Activated CD8-positive, alpha-beta memory T cell treated with anti-CD3 and anti-CD28 coated beads, Interleukin-2, amount 50 U/mL, for 24 hours (primary cell): ENCODE measurements at regions not wholly inside any gene's neighbourhood (a gene's known extent, or its start where the extent isn't known, plus 50 kb on each side); places are given as distances from the start of the nearest gene placed in this dataset.

Experiments
- DNase-seq: peaks from one replicate; pipeline ENCODE4 v3.0.0-alpha.2; 2020; ENCODE audit errors: extremely low read depth

- DNase-seq: no peak
These were observed 61.6 kb upstream of the COL13A1 start for GRCh38 chr10:69740126-69740525.

- no peak for DNase-seq
These were observed 60.5 kb upstream of the COL13A1 start for GRCh38 chr10:69741252-69741651.

- no peak for DNase-seq
These were observed 59.9 kb upstream of the COL13A1 start for GRCh38 chr10:69741671-69742355.

DNA sequence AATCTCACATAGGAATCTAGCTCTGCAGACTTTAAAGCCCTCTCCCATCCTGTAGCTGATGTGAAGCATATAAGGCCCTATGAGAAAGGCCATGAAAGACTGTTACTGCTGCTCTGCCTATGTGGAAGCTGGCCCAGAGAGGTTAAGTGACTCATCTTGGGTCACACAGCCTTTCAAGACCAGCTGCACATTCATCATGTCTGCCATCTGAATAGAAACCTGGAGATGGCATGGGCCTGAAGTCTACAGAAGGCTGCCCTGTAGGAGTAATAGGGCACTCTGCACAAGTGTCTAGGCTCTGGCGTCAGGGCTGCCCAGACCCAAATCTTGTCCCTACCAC is 59.4 kb upstream of the COL13A1 start:
- no peak for DNase-seq

DNA sequence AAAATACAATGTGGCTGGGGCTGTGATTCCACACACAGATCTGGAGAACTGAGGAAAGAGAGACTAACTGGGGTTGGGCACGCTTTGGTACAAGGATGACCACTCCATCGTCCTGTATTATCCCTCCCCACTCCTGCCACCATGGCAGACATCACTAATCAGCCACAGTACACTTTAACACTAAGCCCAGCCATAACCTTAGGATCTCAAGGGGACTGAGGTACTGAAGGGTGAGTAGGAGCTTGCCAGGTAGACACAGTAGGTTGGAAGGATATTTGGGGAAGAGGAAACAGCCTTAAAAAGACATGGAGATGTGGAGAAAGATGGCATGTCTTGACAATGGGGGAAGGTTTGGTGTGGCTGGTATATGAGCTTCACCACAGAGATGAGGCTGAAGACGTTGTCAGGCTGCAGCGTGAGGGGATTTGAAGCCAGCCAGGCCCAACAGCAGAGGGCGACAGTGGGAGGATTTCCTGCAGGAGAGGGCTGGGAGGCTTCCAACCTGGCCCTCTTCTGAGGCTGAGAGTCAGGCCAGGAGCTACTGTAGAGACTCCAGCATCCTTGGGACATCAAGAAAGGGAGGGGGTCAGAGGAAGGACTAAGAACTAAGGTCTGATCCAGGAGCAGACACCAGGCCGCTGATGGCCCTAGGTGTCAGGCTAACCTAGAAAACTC is 58.6 kb upstream of the COL13A1 start:
- no peak for DNase-seq

DNA sequence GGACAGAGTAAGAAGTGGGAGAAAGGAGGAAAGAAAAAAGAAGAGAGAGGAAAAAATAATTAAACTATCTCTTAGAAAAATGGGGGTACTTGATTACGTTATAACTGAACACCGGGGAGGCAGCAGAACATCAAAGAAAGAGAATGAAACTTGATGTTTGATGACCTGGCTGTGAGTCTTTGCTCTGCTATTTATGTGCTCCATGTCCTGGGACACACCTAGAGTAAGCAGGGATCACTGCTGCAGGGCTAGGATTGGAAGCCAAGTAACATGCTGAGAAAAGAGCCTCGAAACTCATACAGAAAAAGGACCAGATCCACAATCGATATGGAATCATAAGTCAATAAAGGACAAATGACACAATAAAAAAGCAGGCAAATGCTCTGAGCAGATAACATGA is 56.7 kb upstream of the COL13A1 start:
- no peak for DNase-seq

GRCh38 chr10:69745698-69746097 is 56.0 kb upstream of the COL13A1 start:
- no peak for DNase-seq

DNA sequence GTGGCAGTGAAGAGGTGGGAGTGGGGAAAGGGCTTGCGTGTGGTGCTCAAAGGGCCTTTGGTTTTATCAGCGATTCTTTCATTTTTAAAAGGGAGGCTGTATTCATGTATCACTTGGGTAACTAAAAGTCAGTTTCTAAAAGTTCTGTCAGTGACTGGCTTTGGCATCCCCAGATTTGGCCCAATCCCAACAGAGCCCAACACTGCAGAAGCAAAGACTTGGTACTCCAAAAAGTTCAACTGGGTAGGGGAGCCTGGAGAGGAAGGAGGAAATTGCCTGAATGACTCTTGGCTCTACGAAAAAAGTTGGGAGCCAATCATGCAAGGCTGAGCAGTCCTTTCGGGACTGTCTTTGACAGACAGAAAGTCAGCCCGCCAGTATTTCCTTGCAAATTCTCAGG is 54.5 kb upstream of the COL13A1 start:
- no peak for DNase-seq

DNA sequence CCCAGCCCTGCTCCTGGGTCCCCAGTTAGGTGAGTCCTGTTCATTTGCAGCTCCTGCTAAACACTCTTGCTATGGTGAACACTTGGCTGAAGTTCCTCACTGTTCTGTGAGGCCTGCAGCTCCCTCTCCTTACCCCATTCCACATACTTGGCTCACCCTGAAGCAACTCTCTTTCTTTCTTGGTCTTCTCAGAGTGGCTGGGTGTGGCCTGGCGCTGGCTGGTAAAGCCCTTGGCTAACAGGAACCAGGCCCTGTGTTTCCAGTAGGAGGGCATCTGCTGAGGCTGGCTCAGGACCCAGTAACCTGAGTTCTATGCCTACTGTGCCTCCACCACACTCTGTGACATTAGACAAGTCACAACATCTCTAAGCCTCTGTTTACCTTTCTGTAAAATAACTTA is 53.1 kb upstream of the COL13A1 start:
- DNase-seq: no peak

DNA sequence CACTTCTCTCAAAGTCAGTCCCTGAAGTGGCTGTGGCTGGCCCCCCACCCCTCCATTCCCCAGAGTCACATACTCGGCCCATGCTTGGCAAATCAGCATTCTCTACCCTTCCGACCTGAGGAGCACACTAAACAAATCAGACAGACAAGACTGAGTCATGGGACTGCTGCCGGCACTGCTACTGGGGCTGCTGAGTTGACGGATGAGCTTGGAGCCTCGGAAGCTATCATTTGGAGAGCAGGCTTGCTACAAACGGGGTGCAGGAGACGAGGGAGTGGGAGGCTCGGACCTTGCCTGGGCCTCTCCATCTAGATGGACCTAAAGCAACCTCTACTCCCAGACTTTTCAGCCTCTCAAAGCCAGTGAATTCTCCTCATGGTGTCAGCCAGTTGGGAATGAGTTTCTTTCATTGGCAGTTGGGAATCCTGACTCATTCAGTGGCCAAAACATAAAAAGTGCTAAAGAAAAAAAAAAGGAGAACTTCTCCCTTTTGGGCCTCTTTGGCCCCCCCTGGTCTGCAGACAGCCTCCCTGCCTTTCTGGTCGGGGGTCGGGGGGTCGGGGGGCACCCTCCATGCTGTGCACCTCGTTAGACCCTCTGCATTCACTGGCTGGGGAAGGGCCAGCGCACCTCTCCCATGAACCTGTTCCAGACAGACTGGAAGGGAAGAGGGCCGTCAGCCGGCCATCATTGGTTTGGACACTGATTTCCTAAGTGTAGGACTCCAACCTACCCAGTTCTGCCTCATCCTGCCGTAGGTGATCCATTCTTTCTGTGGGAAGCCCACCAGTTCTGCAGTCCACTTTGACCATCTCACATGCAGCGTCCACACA is 52.3 kb upstream of the COL13A1 start:
- no peak for DNase-seq

DNA sequence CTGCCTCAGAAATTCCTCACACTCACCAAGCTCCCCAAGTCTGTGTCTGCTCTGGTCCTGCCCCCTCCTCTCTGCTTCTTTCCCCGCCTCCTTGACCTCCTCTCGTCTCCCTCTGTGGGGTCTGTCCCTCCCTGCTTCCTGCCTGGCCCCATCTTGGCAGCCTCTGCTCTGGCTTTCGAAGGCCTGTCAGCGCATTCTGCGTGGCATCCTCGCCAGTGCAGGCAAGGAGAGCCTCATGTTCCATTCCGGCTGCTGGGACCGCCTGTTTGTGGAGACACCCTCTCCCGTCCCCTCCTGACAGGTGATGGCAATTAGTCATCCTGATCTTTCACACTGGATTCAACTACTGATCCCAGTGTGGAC is 51.7 kb upstream of the COL13A1 start:
- DNase-seq: no peak

GRCh38 chr10:69750725-69751124 is 51.0 kb upstream of the COL13A1 start:
- DNase-seq: no peak

DNA sequence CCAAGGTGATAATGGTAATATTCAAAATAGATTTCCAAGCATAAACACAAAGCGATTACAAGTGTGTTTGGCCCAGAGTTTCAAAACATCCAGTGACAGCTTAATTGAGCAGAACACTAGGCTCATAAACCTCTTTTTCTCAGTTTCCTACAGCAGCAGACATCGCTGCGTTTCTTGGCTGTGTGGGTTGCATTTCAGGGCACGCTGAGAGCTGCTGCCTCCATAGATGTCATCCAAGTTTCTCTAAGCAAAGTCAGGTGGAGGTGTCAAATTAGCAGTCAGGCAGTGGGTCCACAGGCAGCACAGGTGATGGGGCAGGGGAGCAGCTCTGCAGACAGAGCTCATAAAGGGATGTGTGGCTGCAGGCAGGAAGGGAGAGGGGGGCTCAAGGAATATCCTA is 50.5 kb upstream of the COL13A1 start:
- DNase-seq: no peak
